HCT116 (cell line): ENCODE measurements at regions not wholly inside any gene's neighbourhood (a gene's known extent, or its start where the extent isn't known, plus 50 kb on each side); places are given as distances from the start of the nearest gene placed in this dataset.

ENCODE experiments used
- ATAC-seq: fragments of 200-7000 bp; cut with Tn5 transposase; 2 replicates; pipeline ENCODE4 v1.9.1; 2020; ENCODE audit warnings: mild to moderate bottlenecking, moderate library complexity
- BruUV-seq: library from RNA; stranded (reverse); fragments of 400-500 nt; replicated peaks from 2 replicates; lab custom pipeline; 2021; lab: Mats Ljungman, UMichigan
- CTCF ChIA-PET: fragments of 300-600 bp; sonication (Branson Sonifier 250); formaldehyde crosslinking; loops from one replicate; lab custom pipeline; 2021; ENCODE audit warnings: antibody characterized with exemption; lab: Charles Lee
- POLR2A ChIA-PET: fragments of 300-600, 350-600 bp; sonication (Branson Sonifier 250); formaldehyde crosslinking; loops from one replicate; lab custom pipeline; 2021; ENCODE audit warnings: antibody characterized with exemption; lab: Charles Lee
- RAD21 ChIA-PET, 2 experiments: fragments of 300-600 bp; sonication (Branson Sonifier 250); formaldehyde crosslinking; loops; one replicate each; lab custom pipeline; 2023; ENCODE audit warnings: low total read pairs in 2 of 2; ENCODE audit not compliant: uncharacterized antibody in 2 of 2, unreplicated experiment in 2 of 2, low non-redundant PET in 1 of 2; lab: Charles Lee
- DNase-seq: peaks from one replicate; pipeline ENCODE4 v3.0.0-alpha.2; 2010; ENCODE audit warnings: low read depth, low spot score
- H2AFZ ChIP-seq: fragments of 200-600 bp; shearing (Covaris generic), sonication (generic); 2 replicates; pipeline ENCODE4 v1.6.1; 2017; ENCODE audit warnings: low read depth, mixed run types, mixed read lengths, antibody characterized with exemption, low read length; ENCODE audit not compliant: poor library complexity, severe bottlenecking
- H3K27ac ChIP-seq: 2 replicates; pipeline ENCODE4 v1.5.1; 2012; ENCODE audit warnings: low read depth, low read length
- H3K27me3 ChIP-seq: fragments of 200-600 bp; sonication (generic); 2 replicates; pipeline ENCODE4 v1.6.1; 2016; ENCODE audit warnings: mixed run types, low read length, mixed read lengths; ENCODE audit not compliant: insufficient read depth
- H3K36me3 ChIP-seq, 2 experiments: fragments of 200-500 bp in 1 of 2; fragments of 200-600 bp in 1 of 2; sonication (Bioruptor generic) in 1 of 2; sonication (generic) in 1 of 2; 2 replicates each; pipeline versions ENCODE4 v1.5.1 to v1.6.1; 2014 to 2016; ENCODE audit warnings: low read length in 2 of 2, inconsistent platforms in 1 of 2, mixed read lengths in 1 of 2, mixed run types in 1 of 2; ENCODE audit not compliant: insufficient read depth in 2 of 2, control insufficient read depth in 1 of 2
- H3K4me1 ChIP-seq, 2 experiments: fragments of 200-600 bp in 1 of 2; sonication (generic) in 1 of 2; 2 replicates each; pipeline versions ENCODE4 v1.5.1 to v1.6.1; 2012 to 2017; ENCODE audit warnings: low read length in 2 of 2, inconsistent platforms in 1 of 2, mild to moderate bottlenecking in 1 of 2, mixed read lengths in 1 of 2, mixed run types in 1 of 2, moderate library complexity in 1 of 2; ENCODE audit not compliant: insufficient read depth in 2 of 2, control insufficient read depth in 1 of 2
- H3K4me2 ChIP-seq: fragments of 200-600 bp; sonication (generic); 2 replicates; pipeline ENCODE4 v1.6.1; 2017; ENCODE audit warnings: mixed run types, low read length, mixed read lengths
- H3K4me3 ChIP-seq, 2 experiments: fragments of 200-600 bp in 1 of 2; sonication (generic) in 1 of 2; replicated peaks in 1 of 2; 2 replicates each; pipeline ENCODE4 v1.5.1; 2011 to 2016; ENCODE audit warnings: low read length in 2 of 2, control low read depth in 1 of 2, low read depth in 1 of 2, mild to moderate bottlenecking in 1 of 2, mixed read lengths in 1 of 2, mixed run types in 1 of 2
- H3K79me2 ChIP-seq: fragments of 200-600 bp; sonication (generic); 2 replicates; pipeline ENCODE4 v1.6.1; 2017; ENCODE audit warnings: mild to moderate bottlenecking, mixed run types, low read length, moderate library complexity, mixed read lengths; ENCODE audit not compliant: insufficient read depth
- H3K9ac ChIP-seq: fragments of 200-600 bp; sonication (generic); 2 replicates; pipeline ENCODE4 v1.6.1; 2016; ENCODE audit warnings: low read length, mixed read lengths
- H3K9me2 ChIP-seq: fragments of 200-600 bp; sonication (generic), shearing (Covaris generic); 2 replicates; pipeline ENCODE4 v1.6.1; 2017; ENCODE audit warnings: mixed run types, mild to moderate bottlenecking, moderate library complexity; ENCODE audit not compliant: insufficient read depth
- H3K9me3 ChIP-seq, 2 experiments: fragments of 200-500 bp in 1 of 2; fragments of 200-600 bp in 1 of 2; sonication (Bioruptor generic) in 1 of 2; sonication (generic) in 1 of 2; 2 replicates each; pipeline ENCODE4 v1.6.1; 2014 to 2017; ENCODE audit warnings: low read length in 2 of 2, mixed read lengths in 2 of 2, inconsistent platforms in 1 of 2, low read depth in 1 of 2, mild to moderate bottlenecking in 1 of 2, mixed run types in 1 of 2, moderate library complexity in 1 of 2; ENCODE audit not compliant: control insufficient read depth in 1 of 2, insufficient read depth in 1 of 2
- H4K20me1 ChIP-seq: fragments of 200-600 bp; sonication (generic), shearing (Covaris generic); 2 replicates; pipeline ENCODE4 v1.6.1; 2017; ENCODE audit warnings: mixed run types, mild to moderate bottlenecking, moderate library complexity; ENCODE audit not compliant: insufficient read depth
- CBX3 ChIP-seq: IDR thresholded peaks from 2 replicates; pipeline ENCODE4 v1.6.1; 2012; ENCODE audit warnings: low read depth
- CEBPB ChIP-seq: IDR thresholded peaks from 2 replicates; pipeline ENCODE4 v1.6.1; 2012; ENCODE audit warnings: low read depth
- FOSL1 ChIP-seq: IDR thresholded peaks from 2 replicates; pipeline ENCODE4 v1.6.1; 2012; ENCODE audit warnings: low read depth
- MAX ChIP-seq: IDR thresholded peaks from 2 replicates; pipeline ENCODE4 v1.6.1; 2012
- POLR2A ChIP-seq: IDR thresholded peaks from 2 replicates; pipeline ENCODE4 v1.7.0; 2011; ENCODE audit warnings: borderline replicate concordance; ENCODE audit not compliant: insufficient read depth, insufficient read length; ENCODE audit errors: extremely low read depth
- POLR2AphosphoS5 ChIP-seq: IDR thresholded peaks from 2 replicates; pipeline ENCODE4 v1.6.1; 2011; ENCODE audit warnings: mild to moderate bottlenecking, low read depth, low read length, moderate library complexity
- REST ChIP-seq: IDR thresholded peaks from 2 replicates; pipeline ENCODE4 v1.6.1; 2012; ENCODE audit warnings: low read depth
- ZFX ChIP-seq: fragments of 450-650 bp; IDR thresholded peaks from 2 replicates; pipeline ENCODE4 v1.6.1; 2017
- intact Hi-C: fragments of 100-400 bp; cut with micrococcal nuclease; formaldehyde crosslinking; loops from 2 replicates; pipeline ENCODE4 v1.10.0; 2022

GRCh38 chr3:177578488-177578887 is 381.2 kb upstream of the TBL1XR1 start:
- ChIA-PET RAD21 (no interaction called here), POLR2A (no interaction called here), CTCF (no interaction called here)
- intact Hi-C loops = no loop called here
- no TSS peak for BruUV-seq
- Histone ChIP-seq H3K9me2 (no peaks in the 10 kb centered on the region), H3K4me1 (no peaks in the 10 kb centered on the region), H4K20me1 (no peaks in the 10 kb centered on the region), H3K79me2 (no peaks in the 10 kb centered on the region), H2AFZ (no peak overlapping the region), H3K9ac (no peak overlapping the region)
- no peak for DNase-seq
- no peak for TF ChIP-seq REST
- no peak for TF ChIP-seq MAX
- TF ChIP-seq CEBPB = no peak
- no peak for TF ChIP-seq POLR2A
- no peak for TF ChIP-seq POLR2AphosphoS5
- no peak for TF ChIP-seq FOSL1
- TF ChIP-seq ZFX = no peak
- TF ChIP-seq, all 23 proteins: peak for 0
- Histone ChIP-seq H3K4me3 (no peak overlapping the region), H3K27ac (no peak overlapping the region), H3K36me3 (no peaks in the 10 kb centered on the region), H3K27me3 (no peaks in the 10 kb centered on the region), H3K9me3 (no peaks in the 10 kb centered on the region), H3K4me2 (no peak overlapping the region)
- ATAC-seq = no peak

GRCh38 chr3:177579419-177579818 is 382.1 kb upstream of the TBL1XR1 start:
- intact Hi-C loops = no loop called here
- BruUV-seq = no TSS peak
- POLR2A ChIA-PET = no interaction called here
- DNase-seq (no peak), ATAC-seq (no peak)
- no peak overlapping the region for H2AFZ ChIP-seq
- RAD21 ChIA-PET = no interaction called here
- no peaks in the 10 kb centered on the region for H3K36me3 ChIP-seq
- H3K27me3 ChIP-seq = no peaks in the 10 kb centered on the region
- H4K20me1 ChIP-seq = no peaks in the 10 kb centered on the region
- H3K9ac ChIP-seq = no peak overlapping the region
- no peaks in the 10 kb centered on the region for H3K9me2 ChIP-seq
- H3K9me3 ChIP-seq = no peaks in the 10 kb centered on the region
- H3K27ac ChIP-seq = no peak overlapping the region
- H3K4me1 ChIP-seq = no peaks in the 10 kb centered on the region
- TF ChIP-seq CBX3 (no peak), ZFX (no peak)
- no peak overlapping the region for H3K4me3 ChIP-seq
- no peaks in the 10 kb centered on the region for H3K79me2 ChIP-seq
- CTCF ChIA-PET = no interaction called here
- H3K4me2 ChIP-seq = no peak overlapping the region
